Common myeloid progenitor, CD34-positive (primary cell): ENCODE measurements at regions not wholly inside any gene's neighbourhood (a gene's known extent, or its start where the extent isn't known, plus 50 kb on each side); places are given as distances from the start of the nearest gene placed in this dataset.

ENCODE experiments used
- CTCF ChIA-PET: fragments of 350-600 bp; sonication (Branson Sonifier 250); formaldehyde crosslinking; loops from one replicate; lab custom pipeline; 2021; ENCODE audit warnings: antibody characterized with exemption; lab: Charles Lee
- POLR2A ChIA-PET: fragments of 350-600 bp; sonication (Branson Sonifier 250); formaldehyde crosslinking; loops from one replicate; lab custom pipeline; 2021; ENCODE audit warnings: antibody characterized with exemption; lab: Charles Lee
- DNase-seq, 3 donors: peaks; one replicate each; pipeline versions ENCODE4 v3.0.0 to v3.0.0-alpha.2; 2013
- H3K27ac ChIP-seq, 2 experiments: 1 replicate in 1 of 2; 2 replicates in 1 of 2; pipeline ENCODE4 v1.7.0; 2013; ENCODE audit warnings: inconsistent platforms in 2 of 2, low read length in 2 of 2, mild to moderate bottlenecking in 2 of 2, low read depth in 1 of 2, moderate library complexity in 1 of 2; ENCODE audit not compliant: severe bottlenecking in 2 of 2, insufficient read depth in 1 of 2, poor library complexity in 1 of 2
- H3K27me3 ChIP-seq, 5 experiments: replicated peaks in 2 of 5; 1 replicate in 3 of 5; 2 replicates in 2 of 5; pipeline versions ENCODE4 v1.6.1 to v1.7.0; 2013; ENCODE audit warnings: low read length in 4 of 5, mild to moderate bottlenecking in 2 of 5, moderate library complexity in 2 of 5, inconsistent platforms in 1 of 5; ENCODE audit not compliant: insufficient read depth in 5 of 5, control insufficient read depth in 4 of 5
- H3K36me3 ChIP-seq, 4 experiments: 1 replicate in 2 of 4; 2 replicates in 2 of 4; pipeline versions ENCODE4 v1.6.1 to v1.7.0; 2013; ENCODE audit warnings: low read length in 3 of 4, control low read depth in 1 of 4, mild to moderate bottlenecking in 1 of 4; ENCODE audit not compliant: control insufficient read depth in 4 of 4, insufficient read depth in 4 of 4
- H3K4me1 ChIP-seq, 4 experiments: 1 replicate in 3 of 4; 2 replicates in 1 of 4; pipeline versions ENCODE4 v1.6.1 to v1.7.1; 2013; ENCODE audit warnings: low read length in 3 of 4, mild to moderate bottlenecking in 3 of 4, control low read depth in 1 of 4, inconsistent platforms in 1 of 4, moderate library complexity in 1 of 4; ENCODE audit not compliant: control insufficient read depth in 4 of 4, insufficient read depth in 4 of 4; ENCODE audit errors: control extremely low read depth in 1 of 4
- H3K4me3 ChIP-seq, 7 experiments: 1 replicate in 4 of 7; 2 replicates in 3 of 7; pipeline versions ENCODE4 v1.5.1 to v1.7.0; 2013; ENCODE audit warnings: mild to moderate bottlenecking in 7 of 7, low read length in 6 of 7, moderate library complexity in 6 of 7, inconsistent platforms in 2 of 7, low read depth in 2 of 7, control low read depth in 1 of 7; ENCODE audit not compliant: insufficient read depth in 4 of 7, control insufficient read depth in 1 of 7; ENCODE audit errors: extremely low read depth in 1 of 7
- H3K9me3 ChIP-seq, 5 experiments: 1 replicate in 4 of 5; 2 replicates in 1 of 5; pipeline versions ENCODE4 v1.6.1 to v1.7.1; 2013; ENCODE audit warnings: low read length in 4 of 5, mild to moderate bottlenecking in 2 of 5, inconsistent platforms in 1 of 5, low read depth in 1 of 5, moderate library complexity in 1 of 5; ENCODE audit not compliant: control insufficient read depth in 4 of 5, insufficient read depth in 2 of 5; ENCODE audit errors: control extremely low read depth in 1 of 5
- WGBS: methylation state at CpG from one replicate; pipeline ENCODE4 v1.1.5; 2013; ENCODE audit not compliant: insufficient coverage; 5-methylcytosine and 5-hydroxymethylcytosine counted together

- H3K27ac ChIP-seq = no peak overlapping the region
- H3K4me3 ChIP-seq = no peak overlapping the region
- H3K9me3 ChIP-seq = no peaks in the 10 kb centered on the region
- 100% methylated on average over 3 of the region's 4 CpGs for WGBS
- no peaks in the 10 kb centered on the region for H3K4me1 ChIP-seq
- ChIA-PET CTCF (no interaction called here), POLR2A (no interaction called here)
- DNase-seq = no peak
- no peaks in the 10 kb centered on the region for H3K27me3 ChIP-seq
- H3K36me3 ChIP-seq = no peaks in the 10 kb centered on the region
Measured at GRCh38 chr2:161547130-161547529, 77.1 kb upstream of the SLC4A10 start.

DNA sequence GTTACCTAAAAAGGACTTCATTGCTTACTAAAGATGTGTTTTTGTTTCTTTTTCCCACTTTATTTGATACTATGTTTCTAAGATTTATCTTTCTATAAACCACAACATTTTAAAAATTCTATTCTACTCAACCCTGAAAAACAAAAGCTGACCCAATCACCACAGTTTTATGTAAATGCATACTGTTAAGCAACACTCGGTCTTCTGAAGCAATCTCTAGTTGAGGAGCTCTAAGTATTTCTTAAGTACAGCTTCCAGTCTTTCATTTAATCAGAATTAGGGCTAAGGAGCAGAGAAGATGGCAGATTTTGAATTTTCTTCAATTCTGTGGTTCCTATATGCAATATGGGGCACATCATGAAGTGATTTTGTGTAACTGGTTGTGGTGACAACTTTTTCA lies 72.2 kb upstream of the SLC4A10 start:
- no peaks in the 10 kb centered on the region for H3K9me3 ChIP-seq
- no peaks in the 10 kb centered on the region for H3K36me3 ChIP-seq
- no CpG with 5 or more reads among the region's 1 CpG for WGBS
- H3K4me1 ChIP-seq = no peaks in the 10 kb centered on the region
- POLR2A ChIA-PET = no interaction called here
- no peak overlapping the region for H3K4me3 ChIP-seq
- H3K27me3 ChIP-seq = peaks cover 0 to 2% (median 0%) of the 10 kb centered on the region in 5 experiments
- H3K27ac ChIP-seq = no peak overlapping the region
- CTCF ChIA-PET = interaction anchor here (0.9 kb wide), 1 partner anchor 13 kb away, joined by 3 read pairs; no protein-coding TSS in a partner anchor
- DNase-seq = no peak

- WGBS = no CpG with 5 or more reads among the region's 3 CpGs
Measured at GRCh38 chr2:161555826-161556225, 68.4 kb upstream of the SLC4A10 start.

GRCh38 chr2:161556440-161556839 lies 67.8 kb upstream of the SLC4A10 start:
- H3K9me3 ChIP-seq = peaks cover 0 to 3% (median 0%) of the 10 kb centered on the region in 5 experiments
- no CpG with 5 or more reads among the region's 2 CpGs for WGBS
- POLR2A ChIA-PET = no interaction called here

More at GRCh38 chr2:161555826-161556225, 68.4 kb upstream of the SLC4A10 start:
- Histone ChIP-seq H3K4me1 (no peaks in the 10 kb centered on the region), H3K36me3 (no peaks in the 10 kb centered on the region), H3K4me3 (no peak overlapping the region), H3K27ac (no peak overlapping the region), H3K27me3 (peaks cover 0 to 2% (median 0%) of the 10 kb centered on the region in 5 experiments), H3K9me3 (no peaks in the 10 kb centered on the region)
- CTCF ChIA-PET = no interaction called here
- DNase-seq = no peak
- POLR2A ChIA-PET = no interaction called here

DNA sequence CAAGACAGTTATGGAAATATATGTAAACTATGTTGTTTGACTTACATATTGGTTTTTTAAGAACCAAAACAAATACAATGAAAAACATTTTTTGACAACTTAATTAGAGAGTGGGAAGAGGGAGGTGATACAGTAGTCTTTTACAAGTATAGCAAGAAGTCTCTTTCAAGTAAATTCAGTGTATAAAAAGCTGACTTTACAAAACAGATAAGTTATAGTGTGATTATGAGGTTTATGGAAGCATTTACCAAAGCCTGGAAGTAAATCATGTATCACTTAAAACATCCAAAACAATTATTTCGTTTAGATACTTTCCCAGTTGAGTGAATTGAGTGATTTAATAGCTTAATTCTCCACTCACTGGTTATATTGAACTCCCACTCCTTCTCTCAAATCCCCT lies 66.7 kb upstream of the SLC4A10 start:
- Histone ChIP-seq H3K4me3 (no peak overlapping the region), H3K9me3 (peaks cover 0 to 5% (median 0%) of the 10 kb centered on the region in 5 experiments), H3K27ac (no peak overlapping the region), H3K4me1 (no peaks in the 10 kb centered on the region), H3K36me3 (no peaks in the 10 kb centered on the region), H3K27me3 (peaks cover 0 to 2% (median 0%) of the 10 kb centered on the region in 5 experiments)
- POLR2A ChIA-PET = no interaction called here
- no peak for DNase-seq
- CTCF ChIA-PET = no interaction called here
- no CpG with 5 or more reads among the region's 1 CpG for WGBS

More at GRCh38 chr2:161556440-161556839, 67.8 kb upstream of the SLC4A10 start:
- Histone ChIP-seq H3K27ac (no peak overlapping the region), H3K4me1 (no peaks in the 10 kb centered on the region), H3K36me3 (no peaks in the 10 kb centered on the region), H3K4me3 (no peak overlapping the region), H3K27me3 (peaks cover 0 to 2% (median 0%) of the 10 kb centered on the region in 5 experiments)
- no peak for DNase-seq
- CTCF ChIA-PET = no interaction called here

DNA sequence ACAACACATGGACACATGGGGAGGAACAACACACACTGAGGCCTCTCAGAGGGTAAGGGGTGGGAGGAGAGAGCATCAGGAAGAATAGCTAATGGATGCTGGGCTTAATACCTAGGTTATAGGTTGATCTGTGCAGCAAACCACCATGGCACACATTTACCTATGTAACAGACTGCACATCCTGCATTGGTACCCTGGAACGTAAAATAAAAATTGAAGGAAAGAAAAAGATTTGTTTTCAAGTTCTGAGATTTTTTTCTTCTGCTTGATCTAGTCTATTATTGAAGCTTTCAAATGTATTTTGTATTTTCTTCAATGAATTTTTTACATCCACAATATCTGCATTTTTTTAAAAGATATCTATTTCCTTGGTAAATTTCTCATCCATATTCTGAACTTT lies 59.3 kb upstream of the SLC4A10 start:
- no peak overlapping the region for H3K27ac ChIP-seq
- POLR2A ChIA-PET = no interaction called here
- no peaks in the 10 kb centered on the region for H3K36me3 ChIP-seq
- H3K4me1 ChIP-seq = no peaks in the 10 kb centered on the region
- H3K27me3 ChIP-seq = peaks cover 0 to 3% (median 0%) of the 10 kb centered on the region in 5 experiments
- H3K9me3 ChIP-seq = peaks cover 0 to 18% (median 3%) of the 10 kb centered on the region in 5 experiments
- no CpG with 5 or more reads among the region's 1 CpG for WGBS
- CTCF ChIA-PET = interaction anchor here (1.0 kb wide), 1 partner anchor 13 kb away, joined by 3 read pairs; no protein-coding TSS in a partner anchor
- no peak overlapping the region for H3K4me3 ChIP-seq
- no peak for DNase-seq

GRCh38 chr2:161569401-161569800 lies 54.8 kb upstream of the SLC4A10 start:
- no peak for DNase-seq
- peaks cover 0 to 8% (median 3%) of the 10 kb centered on the region in 5 experiments for H3K9me3 ChIP-seq
- no peak overlapping the region for H3K27ac ChIP-seq
- H3K27me3 ChIP-seq = peaks cover 0 to 3% (median 0%) of the 10 kb centered on the region in 5 experiments
- H3K4me1 ChIP-seq = no peaks in the 10 kb centered on the region
- POLR2A ChIA-PET = no interaction called here
- H3K4me3 ChIP-seq = no peak overlapping the region
- CTCF ChIA-PET = interaction anchor here (2.0 kb wide), 1 partner anchor 17 kb away, joined by 5 read pairs; no protein-coding TSS in a partner anchor
- H3K36me3 ChIP-seq = no peaks in the 10 kb centered on the region
